NCI-H187 treated with DMSO at 0.1 percent for 48 hours (cell line): ENCODE measurements at regions not wholly inside any gene's neighbourhood (a gene's known extent, or its start where the extent isn't known, plus 50 kb on each side); places are given as distances from the start of the nearest gene placed in this dataset.

Source experiments
- DNase-seq: peaks from one replicate; lab custom pipeline; 2025; lab: John Stamatoyannopoulos, UW

DNA sequence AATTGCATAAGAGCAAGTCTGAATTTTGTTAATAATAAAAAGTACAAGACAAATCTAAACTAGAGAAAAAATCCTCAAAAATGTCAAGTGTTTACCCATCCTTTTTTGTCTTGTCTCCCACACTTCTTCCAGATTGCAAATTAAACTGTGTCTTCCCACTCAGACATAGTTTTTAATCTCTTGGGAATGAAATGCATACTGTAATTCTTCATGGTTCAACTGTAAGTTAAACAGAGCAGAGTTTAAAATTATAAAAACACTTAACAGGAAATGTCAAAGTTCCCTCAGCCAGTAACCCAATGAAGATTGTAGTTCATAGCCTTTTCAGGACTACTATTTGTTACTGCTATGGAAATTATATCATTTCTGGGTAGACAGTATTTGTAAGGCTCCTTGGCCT is 171.8 kb downstream of the UBE2E3 start:
- no peak for DNase-seq

DNA sequence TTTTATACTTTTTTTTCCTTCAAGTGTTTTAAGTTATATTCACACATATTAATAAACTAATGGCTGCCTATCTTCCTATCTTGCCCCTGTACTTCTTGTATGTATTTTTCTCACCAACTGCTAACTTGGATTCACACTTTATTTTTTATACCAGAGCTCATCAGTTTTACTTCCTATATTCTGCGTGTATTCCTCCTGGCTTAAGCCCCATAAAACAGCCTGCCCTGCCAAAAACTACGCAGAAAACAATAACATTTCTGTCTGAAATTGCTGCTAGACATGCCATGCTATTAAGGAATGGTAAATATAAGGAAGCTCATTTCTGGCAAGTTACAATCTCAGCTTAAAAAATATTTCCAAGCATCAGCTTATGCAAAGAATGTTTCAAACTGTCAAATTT is 172.3 kb downstream of the UBE2E3 start:
- DNase-seq = no peak

DNA sequence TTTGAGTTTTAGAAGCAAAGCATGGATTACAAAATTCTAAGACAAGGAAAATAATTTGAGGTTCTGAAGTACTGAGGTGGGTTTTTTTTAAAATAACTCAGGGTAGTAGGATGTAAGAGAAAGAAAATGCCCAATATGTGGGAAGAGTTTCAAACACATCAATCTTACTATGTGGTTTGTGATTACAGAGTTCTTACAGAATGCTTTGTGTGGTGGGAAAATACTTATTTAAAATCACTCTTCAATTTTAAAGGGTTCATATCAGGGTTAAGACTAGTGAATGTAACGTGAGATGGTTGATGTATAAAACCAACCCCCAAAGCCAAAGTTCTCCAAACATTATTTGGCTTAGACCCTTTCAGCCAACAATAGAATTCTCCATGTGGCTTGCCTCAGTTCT is 173.5 kb downstream of the UBE2E3 start:
- DNase-seq = no peak

DNA sequence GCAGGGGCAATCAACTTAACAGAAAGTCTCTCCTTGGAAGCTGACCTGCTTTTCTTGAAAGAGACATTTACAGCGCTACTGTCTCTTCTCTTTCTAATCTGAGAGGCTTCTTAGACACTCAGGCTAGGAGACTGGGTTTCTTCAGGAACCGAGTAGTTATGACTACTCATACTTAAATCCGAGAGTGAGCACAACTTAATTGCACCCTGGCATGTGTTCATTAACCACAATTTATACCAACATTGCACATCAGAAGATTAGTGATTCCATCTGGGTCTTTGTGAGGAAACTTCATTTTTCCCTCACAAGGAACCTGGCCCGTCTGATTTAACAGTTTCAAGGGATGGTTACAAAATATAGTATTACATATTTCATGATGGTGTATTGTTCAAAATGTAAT is 176.9 kb downstream of the UBE2E3 start:
- DNase-seq = no peak

DNA sequence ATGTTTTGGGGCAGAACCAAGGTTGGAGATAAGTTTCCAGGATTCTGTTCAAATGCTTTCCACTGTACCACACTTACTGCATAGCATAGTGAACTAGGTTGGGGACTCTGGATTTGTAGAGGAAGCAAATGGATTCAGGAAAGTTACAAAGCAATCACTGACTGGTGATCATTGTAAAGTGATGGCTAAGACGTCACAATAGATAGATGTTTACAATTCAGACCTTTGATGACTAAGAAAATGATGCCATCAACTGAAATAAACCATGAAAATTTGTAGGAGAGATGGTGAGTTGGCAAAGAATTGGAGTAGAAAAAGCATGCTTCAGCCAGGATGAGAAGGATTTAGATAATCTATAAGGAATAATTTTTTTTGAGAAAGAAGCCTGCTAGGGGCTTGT is 178.0 kb downstream of the UBE2E3 start:
- DNase-seq = no peak

DNA sequence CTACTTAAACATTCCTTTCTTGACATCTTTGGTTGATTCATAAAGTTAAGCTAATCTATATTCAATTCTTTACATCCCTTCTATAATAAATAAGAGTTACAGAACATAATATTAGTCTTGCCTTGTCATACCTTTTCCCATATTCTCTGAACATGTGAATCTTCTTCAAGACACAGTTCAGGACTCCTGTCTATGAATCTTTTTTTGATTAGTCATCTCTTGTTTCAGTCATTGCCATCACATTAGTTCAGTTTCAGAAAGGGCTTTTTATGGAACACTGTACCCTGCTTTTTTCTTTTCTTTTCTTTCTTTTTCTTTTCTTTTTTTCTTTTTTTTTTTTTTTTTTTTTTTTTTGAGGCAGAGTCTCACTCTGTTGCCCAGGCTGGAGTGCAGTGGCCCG is 181.2 kb downstream of the UBE2E3 start:
- no peak for DNase-seq

DNA sequence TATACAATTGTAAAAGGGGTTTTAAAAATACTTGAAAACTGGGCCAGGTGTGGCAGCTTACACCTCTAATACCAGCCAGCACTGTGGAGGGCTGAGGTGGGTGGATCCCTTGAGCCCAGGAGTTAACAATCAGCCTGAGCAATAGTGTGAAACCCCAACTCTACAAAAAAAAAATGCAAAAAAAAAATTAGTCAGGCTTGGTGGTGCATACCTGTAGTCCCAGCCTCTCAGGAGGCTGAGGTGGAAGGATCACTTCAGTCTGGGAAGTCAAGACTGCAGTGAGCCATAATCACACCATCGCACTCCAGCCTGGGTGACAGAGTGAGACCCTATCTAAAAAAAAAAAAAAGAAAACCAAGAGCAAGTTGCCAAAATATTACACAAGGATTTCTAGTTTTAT is 182.7 kb downstream of the UBE2E3 start:
- no peak for DNase-seq

DNA sequence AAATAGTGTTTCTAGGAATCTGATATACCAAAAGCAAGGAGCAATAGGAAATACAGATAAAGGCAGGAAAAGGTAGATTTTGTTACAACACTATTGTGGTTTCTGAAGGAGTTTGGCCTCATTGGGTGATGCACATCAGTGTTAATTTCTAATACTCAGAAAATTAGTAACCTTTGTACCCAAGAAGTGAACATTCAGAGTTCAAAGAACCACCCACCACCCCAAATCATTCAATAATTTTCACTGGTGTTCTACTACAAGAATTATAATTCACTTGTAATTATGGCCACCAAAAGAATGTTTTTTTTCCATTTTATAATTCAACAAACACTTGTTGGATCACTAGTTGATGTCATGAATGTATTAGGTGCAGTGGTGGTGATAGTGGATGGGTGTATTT is 183.3 kb downstream of the UBE2E3 start:
- no peak for DNase-seq

DNA sequence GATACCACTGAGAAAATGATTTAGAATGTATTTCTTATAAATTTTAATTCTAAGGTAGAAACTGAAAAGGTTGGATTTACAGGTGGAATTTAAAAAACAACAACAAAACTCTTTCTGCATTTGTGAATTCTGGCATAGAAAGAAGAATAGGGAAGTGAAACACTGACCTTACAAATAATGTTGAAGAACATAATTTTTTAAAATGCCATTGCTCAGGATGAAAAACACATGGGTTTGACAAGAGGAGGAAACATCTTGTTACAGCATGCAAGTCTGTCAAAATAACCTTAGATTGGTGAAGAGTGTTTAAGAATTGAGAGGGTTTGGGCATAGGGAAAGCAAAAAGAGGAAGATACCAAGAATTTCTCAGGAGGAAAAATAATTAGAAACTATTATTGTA is 184.3 kb downstream of the UBE2E3 start:
- no peak for DNase-seq

DNA sequence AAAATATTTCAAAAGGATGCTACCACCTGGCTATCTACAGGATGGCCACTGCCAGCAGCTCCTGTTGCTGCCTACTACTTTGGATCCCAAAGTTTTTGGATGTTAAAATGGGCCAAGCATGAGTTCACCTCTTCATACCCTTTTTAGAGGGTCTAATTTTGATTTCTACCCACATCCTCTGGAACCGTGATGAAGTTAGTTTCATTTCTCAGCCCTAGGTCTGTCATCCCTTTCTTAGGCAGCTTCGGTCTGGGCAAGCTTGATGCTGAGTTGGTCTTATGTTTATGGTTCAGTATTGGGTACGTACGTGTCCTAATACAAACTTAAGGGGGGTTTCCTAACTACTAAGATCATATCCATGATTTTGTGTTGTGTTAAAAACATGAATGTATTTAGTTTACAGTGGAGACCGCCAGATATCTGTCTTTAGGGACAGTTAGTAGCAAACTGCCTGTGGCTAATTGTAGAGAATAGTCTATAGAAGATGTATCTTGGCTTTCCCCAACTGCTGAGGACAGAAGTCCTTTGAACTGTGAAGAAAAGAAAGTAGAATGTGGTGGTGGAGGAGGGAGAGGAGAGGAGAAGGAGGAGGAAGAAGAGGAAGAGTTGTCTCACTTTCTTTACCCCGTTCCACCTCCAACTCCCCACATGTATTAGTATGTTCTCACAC is 184.9 kb downstream of the UBE2E3 start:
- no peak for DNase-seq

DNA sequence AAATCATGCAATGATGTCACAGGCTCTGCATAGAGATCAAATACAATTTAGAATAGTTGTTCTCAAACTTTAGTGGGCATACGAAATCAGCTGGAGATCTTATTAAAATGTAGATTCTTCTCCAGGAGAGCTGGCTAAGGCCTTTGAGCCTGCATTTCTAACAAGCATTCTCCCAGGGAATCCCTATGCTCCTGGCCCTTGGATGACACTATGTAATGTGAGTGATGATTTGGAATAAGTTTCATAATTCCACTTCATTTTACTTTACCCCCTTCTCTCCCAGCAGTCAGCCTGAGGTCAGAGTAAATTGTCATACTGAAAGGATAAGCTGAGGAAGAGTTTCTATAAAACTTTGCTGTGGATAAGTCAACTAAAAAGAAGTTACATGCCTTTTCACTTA is 189.1 kb downstream of the UBE2E3 start:
- DNase-seq = no peak

DNA sequence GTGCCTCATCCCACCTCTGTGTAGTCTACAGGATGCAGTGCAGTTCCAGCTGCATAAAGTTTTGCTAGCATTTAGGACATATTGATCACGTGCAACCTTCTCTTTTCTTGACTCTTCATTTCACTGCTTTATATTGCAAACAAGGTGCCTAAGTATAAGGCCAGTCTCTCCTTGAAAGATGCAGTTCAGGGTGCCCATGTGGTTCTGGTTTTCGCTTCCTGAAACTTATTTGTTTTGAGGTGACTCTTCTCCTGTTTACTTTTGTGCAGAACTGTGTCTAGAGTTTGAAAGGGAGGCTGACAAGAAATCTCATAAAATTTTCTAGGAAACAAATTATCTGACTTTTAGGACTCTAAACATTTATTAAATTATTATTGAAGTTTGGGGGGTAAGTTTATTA is 189.9 kb downstream of the UBE2E3 start:
- no peak for DNase-seq

DNA sequence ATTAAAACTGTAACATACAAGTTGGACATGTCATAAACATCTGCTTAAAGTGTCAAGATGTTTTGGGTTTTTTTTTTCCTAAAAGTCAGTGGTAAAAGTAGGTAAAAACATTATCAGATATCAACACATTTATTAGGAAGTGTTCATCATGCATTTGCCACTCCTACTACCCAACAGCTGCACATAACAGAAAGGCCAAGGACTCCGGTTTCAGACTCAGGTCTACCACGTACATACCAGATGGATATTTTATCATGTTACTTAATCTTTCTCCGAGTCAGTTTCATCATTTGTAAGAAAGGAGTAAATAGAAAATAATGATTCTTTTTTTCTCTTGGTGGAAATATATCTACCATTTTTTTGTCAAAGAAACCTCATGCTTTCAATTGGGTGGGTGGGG is 192.3 kb downstream of the UBE2E3 start:
- DNase-seq = no peak

DNA sequence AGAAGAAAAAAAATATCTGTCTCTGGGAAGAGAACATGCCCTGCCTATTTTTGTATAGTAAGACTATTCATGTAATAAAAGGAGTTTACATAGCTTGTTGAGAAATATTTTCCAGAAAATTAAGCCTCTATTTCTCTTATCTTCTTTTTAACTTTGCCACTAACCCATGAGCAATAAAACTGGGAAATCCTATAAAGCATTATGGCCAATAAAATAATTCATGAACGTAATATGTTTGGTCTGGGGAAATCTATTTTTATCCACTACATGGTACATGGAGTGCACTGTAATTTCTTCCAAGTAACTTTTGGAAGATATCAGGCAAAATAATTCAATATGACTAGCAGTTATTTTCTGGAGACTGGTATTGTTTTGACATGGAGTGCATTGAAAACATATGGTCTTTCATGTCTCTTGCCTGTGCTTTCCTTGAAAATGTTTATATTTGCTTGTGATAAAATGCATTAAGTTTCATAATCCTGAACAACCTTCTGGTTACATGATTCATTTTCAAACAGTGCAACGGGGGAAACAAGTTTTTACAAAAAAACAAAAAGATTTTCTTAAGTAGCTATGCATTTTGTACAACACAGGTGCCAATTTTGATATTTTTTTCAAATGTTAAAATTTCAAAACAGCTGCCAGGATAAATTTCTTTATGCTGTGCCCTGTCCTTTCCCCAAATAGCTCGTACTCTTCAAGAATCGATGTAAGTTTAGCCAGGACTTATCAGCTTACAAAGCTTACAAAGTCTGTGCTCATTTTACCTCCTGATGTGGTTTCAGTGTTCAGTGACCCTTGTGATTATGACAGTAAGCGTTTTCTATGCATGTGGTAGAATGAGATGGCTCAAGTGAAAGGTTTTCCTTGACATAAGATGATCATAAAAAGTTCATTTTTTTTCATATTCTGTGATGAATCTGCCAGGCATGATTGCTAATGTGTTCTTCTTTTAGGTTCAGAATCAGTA is 194.5 kb downstream of the UBE2E3 start:
- DNase-seq = no peak

DNA sequence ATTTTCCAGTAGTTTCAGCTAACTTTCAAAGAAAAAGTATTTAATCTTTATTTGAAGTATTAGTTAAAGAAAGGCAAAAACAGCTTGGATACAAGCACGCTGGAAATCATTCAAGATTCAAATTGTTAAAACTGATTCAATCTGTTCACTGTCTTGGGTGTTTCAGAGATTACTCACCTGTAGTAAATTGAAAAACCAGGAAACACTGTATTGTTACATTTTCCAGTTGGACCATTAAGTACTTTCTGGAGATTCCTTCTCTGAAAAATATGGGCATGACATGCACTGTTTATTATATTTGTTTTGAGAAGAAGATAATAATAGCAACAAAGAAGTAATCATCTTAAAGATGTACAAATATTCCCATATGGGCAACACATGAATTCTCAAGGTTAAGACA is 196.1 kb downstream of the UBE2E3 start:
- DNase-seq = no peak

DNA sequence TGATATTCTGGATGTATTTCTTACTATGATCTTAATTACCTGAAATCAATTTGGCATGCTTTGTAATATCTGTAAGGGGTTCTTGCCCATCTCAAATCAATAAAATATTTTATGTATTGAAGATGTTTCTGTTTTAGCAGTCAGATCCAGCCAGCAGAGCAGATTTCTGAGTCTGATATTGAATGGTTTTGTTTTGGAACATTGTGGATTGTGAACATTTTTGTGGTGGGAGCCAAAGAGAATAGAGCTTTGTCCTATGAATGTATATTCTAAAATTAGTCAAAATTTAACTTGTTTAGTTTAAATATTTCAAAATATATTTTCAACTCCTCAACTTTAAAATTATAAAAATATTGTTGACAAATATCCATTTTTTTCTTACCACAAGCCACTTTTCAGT is 197.0 kb downstream of the UBE2E3 start:
- no peak for DNase-seq

DNA sequence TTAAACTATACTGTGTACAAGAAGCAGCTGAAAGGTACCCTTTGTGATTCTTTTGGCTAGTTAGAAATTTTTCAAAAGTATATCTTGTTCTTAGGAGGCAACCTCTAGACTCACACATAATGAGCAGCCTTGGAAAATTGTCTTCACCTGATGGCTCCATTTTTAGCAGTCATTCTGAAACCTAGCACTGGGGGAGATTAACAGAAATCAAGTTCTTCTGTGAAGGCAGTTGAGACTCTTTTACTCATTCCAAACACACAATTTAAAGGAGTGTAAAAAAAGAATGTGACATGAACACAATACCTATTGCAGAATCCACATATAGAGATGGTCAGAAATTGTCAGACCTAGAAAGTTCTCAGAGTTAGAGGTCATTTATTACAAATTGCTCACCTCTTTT is 197.7 kb downstream of the UBE2E3 start:
- DNase-seq = no peak

DNA sequence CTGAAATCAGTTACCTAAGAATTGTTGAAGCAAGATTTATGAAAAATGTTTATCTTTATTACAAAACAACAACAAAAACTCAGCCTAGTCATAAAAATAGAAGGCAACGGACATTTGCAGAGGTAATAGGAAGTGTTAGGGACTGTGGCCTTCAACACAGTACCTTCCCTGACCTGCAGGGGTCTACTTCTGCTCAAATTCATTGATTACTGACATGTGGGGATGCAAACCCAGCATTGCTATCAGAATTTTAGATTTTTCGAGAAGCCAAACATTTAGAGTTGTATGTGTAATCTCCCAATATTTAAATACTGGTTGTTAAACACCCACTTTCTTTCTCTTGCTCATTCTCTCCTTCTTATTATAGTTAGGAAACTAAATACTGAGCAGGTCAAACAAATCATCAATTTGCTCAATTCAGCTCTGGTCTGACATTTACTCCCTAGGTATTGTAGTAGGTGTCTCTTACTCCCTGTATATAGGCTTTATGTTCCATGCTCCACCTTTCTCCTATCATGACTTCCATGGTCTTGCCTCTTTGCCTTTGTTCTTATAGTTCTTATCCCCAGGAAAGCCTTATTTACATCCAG is 198.5 kb downstream of the UBE2E3 start:
- DNase-seq = no peak

DNA sequence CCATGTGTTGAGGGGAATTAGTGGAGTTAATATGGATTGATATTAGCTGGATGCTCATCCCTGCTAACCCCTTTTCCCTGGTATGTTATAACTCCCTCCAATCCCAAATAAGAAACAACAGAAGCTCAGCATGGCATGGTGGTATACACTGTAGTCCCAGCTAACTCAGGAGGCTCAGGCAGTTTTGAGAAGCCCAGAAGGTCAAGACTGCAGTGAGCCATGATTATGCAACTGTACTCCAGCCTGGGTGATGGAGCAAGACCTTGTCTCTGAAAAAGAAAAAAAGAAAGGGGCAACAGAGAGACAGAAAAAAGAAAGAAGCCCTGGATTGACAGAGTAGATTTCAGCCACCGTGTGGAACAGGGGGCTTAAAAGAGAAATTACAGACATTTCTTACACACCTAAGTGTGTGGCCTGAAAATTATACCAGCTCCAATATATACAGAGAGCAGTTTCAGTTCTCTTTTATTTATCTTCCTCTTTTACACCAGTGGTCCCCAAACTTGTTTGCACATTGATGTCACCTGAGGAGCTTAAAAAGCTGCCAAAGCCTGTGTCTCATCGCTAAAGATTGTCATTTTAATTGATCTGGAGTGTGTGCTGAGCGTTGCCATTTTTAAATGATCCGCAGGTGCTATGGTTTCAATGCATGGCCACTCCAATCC is 203.6 kb downstream of the UBE2E3 start:
- DNase-seq = no peak

DNA sequence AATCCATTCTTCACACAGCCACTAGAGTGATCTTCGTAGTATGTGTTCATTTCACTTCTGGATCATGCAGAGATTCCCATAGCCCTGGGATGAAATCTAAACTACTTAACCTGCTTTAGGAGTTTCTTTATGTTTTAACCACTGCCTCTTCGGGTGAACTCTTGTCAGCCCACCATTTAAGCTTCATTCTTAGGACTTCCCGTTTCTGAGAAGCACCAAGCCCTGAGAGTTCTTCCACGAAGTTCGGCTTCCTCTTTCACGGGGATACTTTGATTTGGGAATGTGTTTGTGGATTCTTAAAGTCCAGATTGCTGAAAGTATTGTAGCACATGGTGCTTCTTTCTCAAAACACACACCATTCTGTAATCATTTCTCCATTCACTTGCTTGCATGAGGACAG is 205.0 kb downstream of the UBE2E3 start:
- DNase-seq = no peak

DNA sequence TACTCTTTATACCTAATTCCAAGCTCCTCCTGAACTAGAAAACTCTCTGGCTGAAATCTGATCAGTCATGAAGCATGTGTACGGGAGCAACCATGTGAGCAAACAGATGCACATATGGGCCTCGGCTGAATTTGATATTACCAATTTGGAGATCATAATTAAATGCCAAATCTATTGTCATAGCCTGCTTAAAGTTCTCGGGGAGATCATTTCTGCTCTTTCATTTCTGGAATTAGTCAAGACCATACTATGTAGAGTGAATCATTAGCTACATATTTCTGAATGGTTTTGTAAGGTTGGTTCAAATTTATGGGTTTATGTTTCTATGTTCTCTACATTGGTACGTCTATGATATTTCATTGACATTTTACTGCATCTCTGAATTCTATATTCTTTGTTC is 205.5 kb downstream of the UBE2E3 start:
- DNase-seq = no peak

DNA sequence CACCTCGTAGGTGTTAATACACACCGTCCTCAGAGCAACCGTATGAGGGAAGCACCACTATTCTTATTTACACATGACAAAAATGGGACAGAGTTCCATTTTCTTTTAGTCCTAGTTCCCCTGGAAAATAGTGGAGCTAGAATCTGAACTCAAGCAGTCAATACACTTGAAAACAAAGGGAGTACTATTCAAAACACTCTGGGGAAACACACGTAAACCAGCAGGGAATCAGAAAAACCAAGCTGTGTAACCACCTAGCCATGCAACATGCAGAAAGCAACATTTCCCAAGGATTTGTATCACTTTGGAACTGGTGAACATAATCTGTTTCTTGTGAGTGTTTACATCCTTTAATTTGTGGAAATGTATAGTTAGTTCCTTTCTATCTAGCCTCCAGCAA is 208.2 kb downstream of the UBE2E3 start:
- no peak for DNase-seq

DNA sequence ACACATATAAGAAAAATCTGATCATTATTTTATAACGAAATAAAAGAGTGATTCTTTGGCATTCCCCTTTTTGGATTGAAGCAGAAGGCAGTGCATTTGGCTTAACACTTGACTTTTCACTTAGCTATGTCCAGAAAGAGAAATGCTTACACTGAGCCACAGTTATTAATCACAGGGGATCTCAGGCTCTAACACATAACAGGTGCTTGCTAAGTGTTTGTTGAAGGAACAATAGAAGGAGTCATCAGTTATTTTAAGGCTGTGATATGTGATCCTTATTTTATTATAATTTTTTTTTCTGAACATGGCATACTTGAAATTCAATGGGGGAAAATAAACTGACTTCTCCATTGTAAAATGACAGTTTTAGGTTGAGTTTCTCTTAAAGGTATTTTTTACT is 209.5 kb downstream of the UBE2E3 start:
- peak; percentile 42 for DNase-seq
